GM23338 (cell line): ENCODE measurements at regions not wholly inside any gene's neighbourhood (a gene's known extent, or its start where the extent isn't known, plus 50 kb on each side); places are given as distances from the start of the nearest gene placed in this dataset.

Experiments
- ATAC-seq: fragments of 200-7000 bp; cut with Tn5 transposase; 3 replicates; pipeline ENCODE4 v1.9.1; 2020
- DNase-seq: peaks from one replicate; pipeline ENCODE4 v3.0.0-alpha.2; 2015; ENCODE audit warnings: low spot score
- H2AFZ ChIP-seq: fragments of 200-600 bp; sonication (generic); 2 replicates; pipeline ENCODE4 v1.8.0; 2016; ENCODE audit warnings: antibody characterized with exemption, mild to moderate bottlenecking, moderate library complexity
- H3F3A ChIP-seq: fragments of 200-600 bp; sonication (generic); replicated peaks from 2 replicates; pipeline ENCODE4 v1.8.0; 2017; ENCODE audit warnings: antibody characterized with exemption, mixed run types, low read depth
- H3K27ac ChIP-seq: fragments of 200-600 bp; sonication (generic); 2 replicates; pipeline ENCODE4 v1.6.1; 2016; ENCODE audit warnings: low read depth
- H3K27me3 ChIP-seq: fragments of 200-600 bp; sonication (generic); 2 replicates; pipeline ENCODE4 v1.8.0; 2016; ENCODE audit warnings: mild to moderate bottlenecking, mixed run types, moderate library complexity; ENCODE audit not compliant: insufficient read depth
- H3K36me3 ChIP-seq: fragments of 200-600 bp; sonication (generic); 2 replicates; pipeline ENCODE4 v1.8.0; 2016; ENCODE audit warnings: mild to moderate bottlenecking; ENCODE audit not compliant: insufficient read depth
- H3K4me1 ChIP-seq: fragments of 200-600 bp; sonication (generic); 2 replicates; pipeline ENCODE4 v1.8.0; 2016; ENCODE audit warnings: mild to moderate bottlenecking, moderate library complexity; ENCODE audit not compliant: insufficient read depth
- H3K4me2 ChIP-seq: fragments of 200-600 bp; sonication (generic); 2 replicates; pipeline ENCODE4 v1.7.1; 2017; ENCODE audit warnings: mixed run types
- H3K4me3 ChIP-seq: fragments of 200-600 bp; sonication (generic); 2 replicates; pipeline ENCODE4 v1.6.1; 2016; ENCODE audit warnings: mixed run types
- H3K79me2 ChIP-seq: fragments of 200-600 bp; sonication (generic); replicated peaks from 2 replicates; pipeline ENCODE4 v1.8.0; 2017; ENCODE audit warnings: mild to moderate bottlenecking; ENCODE audit not compliant: insufficient read depth
- H3K9me2 ChIP-seq: fragments of 200-600 bp; sonication (generic); 2 replicates; pipeline ENCODE4 v1.8.0; 2017; ENCODE audit not compliant: insufficient read depth
- H4K20me1 ChIP-seq: fragments of 200-600 bp; sonication (generic); replicated peaks from 2 replicates; pipeline ENCODE4 v1.8.0; 2017; ENCODE audit warnings: mild to moderate bottlenecking; ENCODE audit not compliant: insufficient read depth
- H3K27ac Mint-ChIP-seq: 2 replicates; pipeline ENCODE4 v1.8.0; 2020; ENCODE audit warnings: inconsistent platforms, mild to moderate bottlenecking, moderate library complexity, mixed read lengths
- H3K27me3 Mint-ChIP-seq: 3 replicates; pipeline ENCODE4 v1.8.0; 2022; ENCODE audit warnings: low read depth, mild to moderate bottlenecking, moderate library complexity, mixed read lengths, inconsistent platforms; ENCODE audit not compliant: insufficient read depth, poor library complexity
- H3K36me3 Mint-ChIP-seq: 3 replicates; pipeline ENCODE4 v1.8.0; 2021; ENCODE audit warnings: low read depth, mild to moderate bottlenecking, inconsistent platforms, moderate library complexity, mixed read lengths
- H3K4me1 Mint-ChIP-seq: 3 replicates; pipeline ENCODE4 v1.8.0; 2020; ENCODE audit warnings: mild to moderate bottlenecking, inconsistent platforms, mixed read lengths
- H3K4me3 Mint-ChIP-seq: 3 replicates; pipeline ENCODE4 v1.8.0; 2021; ENCODE audit warnings: moderate library complexity, mild to moderate bottlenecking, inconsistent platforms, mixed read lengths
- H3K9me3 Mint-ChIP-seq: 3 replicates; pipeline ENCODE4 v1.8.0; 2020; ENCODE audit warnings: moderate library complexity, mild to moderate bottlenecking, inconsistent platforms, mixed read lengths
- CREB1 ChIP-seq: fragments of 250-450 bp; sonication (Bioruptor Pico); IDR thresholded peaks from 2 replicates; pipeline ENCODE4 v1.5.0; 2020; ENCODE audit warnings: low read depth, mild to moderate bottlenecking, moderate library complexity
- EZH2 ChIP-seq: fragments of 200-600 bp; sonication (generic); IDR thresholded peaks from one replicate; pipeline ENCODE4 v1.8.0; 2017; ENCODE audit warnings: antibody characterized with exemption, mild to moderate bottlenecking, low read depth; ENCODE audit not compliant: unreplicated experiment
- EZH2phosphoT487 ChIP-seq: fragments of 200-600 bp; sonication (generic); IDR thresholded peaks from one replicate; pipeline ENCODE4 v1.8.1; 2018; ENCODE audit warnings: antibody characterized with exemption; ENCODE audit not compliant: unreplicated experiment
- JUNB ChIP-seq: IDR thresholded peaks from one replicate; pipeline ENCODE4 v1.6.1; 2016; ENCODE audit warnings: antibody characterized with exemption; ENCODE audit not compliant: unreplicated experiment
- NANOG ChIP-seq: IDR thresholded peaks from 2 replicates; pipeline ENCODE4 v1.6.1; 2016; ENCODE audit warnings: antibody characterized with exemption, borderline replicate concordance
- POLR2AphosphoS5 ChIP-seq: IDR thresholded peaks from 2 replicates; pipeline ENCODE4 v1.6.1; 2016; ENCODE audit warnings: antibody characterized with exemption, low read depth
- STAT1 ChIP-seq: IDR thresholded peaks from one replicate; pipeline ENCODE4 v1.6.1; 2016; ENCODE audit warnings: antibody characterized with exemption; ENCODE audit not compliant: unreplicated experiment
- ZNF114 ChIP-seq: fragments of 250-450 bp; sonication (Bioruptor Pico); IDR thresholded peaks from 2 replicates; pipeline ENCODE4 v1.5.0; 2020; ENCODE audit warnings: mild to moderate bottlenecking, moderate library complexity
- ZNF331 ChIP-seq: fragments of 250-450 bp; sonication (Bioruptor Pico); IDR thresholded peaks from 2 replicates; pipeline ENCODE4 v1.5.0; 2020; ENCODE audit warnings: low read depth, mild to moderate bottlenecking, moderate library complexity
- TF ChIP-seq, protein P1 (sequence below), 2 experiments: fragments of 200-600 bp in 1 of 2; sonication (generic) in 1 of 2; conservative IDR thresholded peaks; 2 replicates each; pipeline versions ENCODE4 v1.5.1 to v1.6.1; 2016 to 2017; ENCODE audit warnings: antibody characterized with exemption in 2 of 2, low read depth in 2 of 2, mild to moderate bottlenecking in 2 of 2, moderate library complexity in 1 of 2
- TF ChIP-seq, protein P2 (sequence below): IDR thresholded peaks from one replicate; pipeline ENCODE4 v1.6.1; 2018; ENCODE audit warnings: antibody characterized with exemption; ENCODE audit not compliant: unreplicated experiment
- TF ChIP-seq, protein P3 (sequence below): IDR thresholded peaks from 2 replicates; pipeline ENCODE4 v1.6.1; 2016; ENCODE audit warnings: antibody characterized with exemption

DNA sequence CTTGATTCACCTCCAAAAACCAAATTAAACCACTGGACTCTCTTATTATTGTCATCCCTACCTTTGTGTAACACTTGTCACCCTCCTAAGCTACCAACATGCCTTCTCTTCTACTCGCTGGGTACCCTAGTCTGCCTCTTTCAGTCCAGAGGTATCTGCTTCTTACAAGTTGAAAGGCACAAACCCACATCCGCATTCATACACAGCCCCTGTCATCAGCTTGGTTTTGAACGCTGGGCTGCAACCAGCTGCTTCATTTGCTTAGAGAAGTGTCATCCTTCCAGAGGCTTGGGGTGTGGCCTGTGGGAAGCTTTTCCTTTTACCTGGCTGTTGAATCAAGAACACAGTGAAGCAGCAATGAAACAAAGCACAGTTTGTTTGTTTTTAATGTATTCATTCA, 138.8 kb upstream of the WWC1 start:
- Histone ChIP-seq H3K36me3 (no peaks in the 10 kb centered on the region), H3K4me1 (peaks cover 22% of the 10 kb centered on the region), H3K27ac (no peak overlapping the region), H2AFZ (peak overlapping the region; percentile 77), H3K79me2 (no peaks in the 10 kb centered on the region), H3K9me2 (0 out of 2 replicates have a peak, but pooled peaks cover 4% of the 10 kb centered on the region), H3K27me3 (no peaks in the 10 kb centered on the region), H3K4me3 (no peak overlapping the region), H3K4me2 (peak overlapping the region; percentile 43; the same call in 1 of the 2 replicates), H3F3A (no peaks in the 10 kb centered on the region), H4K20me1 (no peaks in the 10 kb centered on the region)
- Mint-ChIP-seq H3K4me3 (no peak overlapping the region), H3K27ac (no peak overlapping the region), H3K9me3 (no peaks in the 10 kb centered on the region), H3K27me3 (peaks cover 3% of the 10 kb centered on the region), H3K4me1 (peaks cover 44% of the 10 kb centered on the region), H3K36me3 (no peaks in the 10 kb centered on the region)
- no peak for ATAC-seq
- TF ChIP-seq STAT1 (no peak), ZNF331 (CRISPR knock-in tag) (no peak), CREB1 (CRISPR knock-in tag) (no peak)
- TF ChIP-seq, protein P1, sequence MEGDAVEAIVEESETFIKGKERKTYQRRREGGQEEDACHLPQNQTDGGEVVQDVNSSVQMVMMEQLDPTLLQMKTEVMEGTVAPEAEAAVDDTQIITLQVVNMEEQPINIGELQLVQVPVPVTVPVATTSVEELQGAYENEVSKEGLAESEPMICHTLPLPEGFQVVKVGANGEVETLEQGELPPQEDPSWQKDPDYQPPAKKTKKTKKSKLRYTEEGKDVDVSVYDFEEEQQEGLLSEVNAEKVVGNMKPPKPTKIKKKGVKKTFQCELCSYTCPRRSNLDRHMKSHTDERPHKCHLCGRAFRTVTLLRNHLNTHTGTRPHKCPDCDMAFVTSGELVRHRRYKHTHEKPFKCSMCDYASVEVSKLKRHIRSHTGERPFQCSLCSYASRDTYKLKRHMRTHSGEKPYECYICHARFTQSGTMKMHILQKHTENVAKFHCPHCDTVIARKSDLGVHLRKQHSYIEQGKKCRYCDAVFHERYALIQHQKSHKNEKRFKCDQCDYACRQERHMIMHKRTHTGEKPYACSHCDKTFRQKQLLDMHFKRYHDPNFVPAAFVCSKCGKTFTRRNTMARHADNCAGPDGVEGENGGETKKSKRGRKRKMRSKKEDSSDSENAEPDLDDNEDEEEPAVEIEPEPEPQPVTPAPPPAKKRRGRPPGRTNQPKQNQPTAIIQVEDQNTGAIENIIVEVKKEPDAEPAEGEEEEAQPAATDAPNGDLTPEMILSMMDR (conservative IDR thresholded peaks at IDR 0.05; ENCODE audit: low read depth in 2 of 2): no peak
- DNase-seq: no peak

DNA sequence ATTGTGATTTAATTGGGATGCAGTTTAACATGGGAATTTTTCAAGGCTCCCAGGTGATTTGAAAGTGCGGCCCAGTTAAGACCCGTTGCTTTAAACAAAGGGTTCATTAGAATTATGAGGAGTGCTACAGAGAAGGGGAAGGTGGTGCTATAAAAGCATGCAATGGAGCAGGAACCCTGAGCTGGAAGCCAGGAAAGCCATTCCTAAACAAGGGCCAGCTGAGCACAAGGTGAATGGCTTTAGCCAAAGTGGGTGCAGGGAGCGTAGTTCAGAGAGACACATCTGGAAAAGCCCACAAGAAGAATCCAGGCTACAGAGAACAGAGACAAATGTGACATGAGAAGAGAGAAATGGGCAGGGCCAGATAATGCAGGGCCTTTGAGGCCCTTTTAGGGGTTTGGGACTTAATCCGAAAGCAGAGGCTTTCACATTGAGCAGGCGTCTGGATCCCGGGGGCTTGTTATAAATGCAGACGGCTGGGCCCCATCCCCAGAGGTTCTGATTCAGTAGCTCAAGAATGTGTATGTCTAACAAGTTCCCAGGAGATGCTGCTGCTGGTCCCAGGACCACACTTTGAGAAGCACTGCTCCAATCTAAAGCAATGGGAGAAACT, 138.1 kb upstream of the WWC1 start:
- Histone ChIP-seq H3K9me2 (0 out of 2 replicates have a peak, but pooled peaks cover 4% of the 10 kb centered on the region), H3K27ac (no peak overlapping the region; the same call in 1 of the 2 replicates), H2AFZ (peak overlapping the region; percentile 77), H4K20me1 (no peaks in the 10 kb centered on the region), H3K36me3 (no peaks in the 10 kb centered on the region), H3F3A (no peaks in the 10 kb centered on the region), H3K27me3 (no peaks in the 10 kb centered on the region), H3K4me2 (peak overlapping the region; percentile 43; the same call in 1 of the 2 replicates), H3K4me1 (peaks cover 15% of the 10 kb centered on the region), H3K79me2 (no peaks in the 10 kb centered on the region), H3K4me3 (no peak overlapping the region)
- Mint-ChIP-seq H3K4me1 (peaks cover 37% of the 10 kb centered on the region), H3K27ac (peak overlapping the region; percentile 24), H3K36me3 (no peaks in the 10 kb centered on the region), H3K27me3 (peaks cover 3% of the 10 kb centered on the region), H3K9me3 (no peaks in the 10 kb centered on the region), H3K4me3 (no peak overlapping the region)
- no peak for DNase-seq
- no peak for ATAC-seq
- TF ChIP-seq, protein P2, sequence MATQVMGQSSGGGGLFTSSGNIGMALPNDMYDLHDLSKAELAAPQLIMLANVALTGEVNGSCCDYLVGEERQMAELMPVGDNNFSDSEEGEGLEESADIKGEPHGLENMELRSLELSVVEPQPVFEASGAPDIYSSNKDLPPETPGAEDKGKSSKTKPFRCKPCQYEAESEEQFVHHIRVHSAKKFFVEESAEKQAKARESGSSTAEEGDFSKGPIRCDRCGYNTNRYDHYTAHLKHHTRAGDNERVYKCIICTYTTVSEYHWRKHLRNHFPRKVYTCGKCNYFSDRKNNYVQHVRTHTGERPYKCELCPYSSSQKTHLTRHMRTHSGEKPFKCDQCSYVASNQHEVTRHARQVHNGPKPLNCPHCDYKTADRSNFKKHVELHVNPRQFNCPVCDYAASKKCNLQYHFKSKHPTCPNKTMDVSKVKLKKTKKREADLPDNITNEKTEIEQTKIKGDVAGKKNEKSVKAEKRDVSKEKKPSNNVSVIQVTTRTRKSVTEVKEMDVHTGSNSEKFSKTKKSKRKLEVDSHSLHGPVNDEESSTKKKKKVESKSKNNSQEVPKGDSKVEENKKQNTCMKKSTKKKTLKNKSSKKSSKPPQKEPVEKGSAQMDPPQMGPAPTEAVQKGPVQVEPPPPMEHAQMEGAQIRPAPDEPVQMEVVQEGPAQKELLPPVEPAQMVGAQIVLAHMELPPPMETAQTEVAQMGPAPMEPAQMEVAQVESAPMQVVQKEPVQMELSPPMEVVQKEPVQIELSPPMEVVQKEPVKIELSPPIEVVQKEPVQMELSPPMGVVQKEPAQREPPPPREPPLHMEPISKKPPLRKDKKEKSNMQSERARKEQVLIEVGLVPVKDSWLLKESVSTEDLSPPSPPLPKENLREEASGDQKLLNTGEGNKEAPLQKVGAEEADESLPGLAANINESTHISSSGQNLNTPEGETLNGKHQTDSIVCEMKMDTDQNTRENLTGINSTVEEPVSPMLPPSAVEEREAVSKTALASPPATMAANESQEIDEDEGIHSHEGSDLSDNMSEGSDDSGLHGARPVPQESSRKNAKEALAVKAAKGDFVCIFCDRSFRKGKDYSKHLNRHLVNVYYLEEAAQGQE: no peak
- TF ChIP-seq EZH2phosphoT487: no peak
- TF ChIP-seq, protein P3, sequence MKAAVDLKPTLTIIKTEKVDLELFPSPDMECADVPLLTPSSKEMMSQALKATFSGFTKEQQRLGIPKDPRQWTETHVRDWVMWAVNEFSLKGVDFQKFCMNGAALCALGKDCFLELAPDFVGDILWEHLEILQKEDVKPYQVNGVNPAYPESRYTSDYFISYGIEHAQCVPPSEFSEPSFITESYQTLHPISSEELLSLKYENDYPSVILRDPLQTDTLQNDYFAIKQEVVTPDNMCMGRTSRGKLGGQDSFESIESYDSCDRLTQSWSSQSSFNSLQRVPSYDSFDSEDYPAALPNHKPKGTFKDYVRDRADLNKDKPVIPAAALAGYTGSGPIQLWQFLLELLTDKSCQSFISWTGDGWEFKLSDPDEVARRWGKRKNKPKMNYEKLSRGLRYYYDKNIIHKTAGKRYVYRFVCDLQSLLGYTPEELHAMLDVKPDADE: no peak
- TF ChIP-seq STAT1: no peak
- TF ChIP-seq, protein P1 (conservative IDR thresholded peaks at IDR 0.05; ENCODE audit: low read depth in 2 of 2): no peak
- no peak for TF ChIP-seq JUNB
- no peak for TF ChIP-seq ZNF114 (CRISPR knock-in tag)
- TF ChIP-seq EZH2: no peak
- TF ChIP-seq POLR2AphosphoS5: no peak
- no peak for TF ChIP-seq ZNF331 (CRISPR knock-in tag)
- no peak for TF ChIP-seq NANOG
